ENCODE measurements at regions not wholly inside any gene's neighbourhood (a gene's known extent, or its start where the extent isn't known, plus 50 kb on each side); places are given as distances from the start of the nearest gene placed in this dataset.
A peak's percentile ranks its signal among the peaks of the same experiment; 100 is the strongest.

GRCh38 chr1:228922722-228923376 lies 187.6 kb downstream of the RHOU start:
- H3K27ac ChIP-seq = no peak overlapping the region
- DNase-seq (no peak), ATAC-seq (no peak)
- H3K4me1 ChIP-seq = peaks cover 16% of the 10 kb centered on the region
- TF ChIP-seq CTCF (IDR thresholded peaks at IDR 0.05) = no peak
- H3K36me3 ChIP-seq = no peaks in the 10 kb centered on the region
- intact Hi-C loops (cut with DNase I) = no loop called here
- H3K27me3 ChIP-seq = no peaks in the 10 kb centered on the region
- H3K4me3 ChIP-seq = no peak overlapping the region
- H3K9me3 ChIP-seq = no peaks in the 10 kb centered on the region

GRCh38 chr1:228923973-228924686 lies 188.9 kb downstream of the RHOU start:
- H3K9me3 ChIP-seq = no peaks in the 10 kb centered on the region
- no peak for DNase-seq
- no peaks in the 10 kb centered on the region for H3K36me3 ChIP-seq
- ATAC-seq = no peak
- no peaks in the 10 kb centered on the region for H3K27me3 ChIP-seq
- H3K4me3 ChIP-seq = no peak overlapping the region
- intact Hi-C loops (cut with DNase I) = no loop called here
- TF ChIP-seq CTCF (IDR thresholded peaks at IDR 0.05) = no peak
- H3K4me1 ChIP-seq = peaks cover 16% of the 10 kb centered on the region
- H3K27ac ChIP-seq = no peak overlapping the region

- Histone ChIP-seq H3K27me3 (no peaks in the 10 kb centered on the region), H3K4me3 (no peak overlapping the region), H3K9me3 (no peaks in the 10 kb centered on the region), H3K27ac (no peak overlapping the region), H3K36me3 (no peaks in the 10 kb centered on the region), H3K4me1 (peaks cover 9% of the 10 kb centered on the region)
- TF ChIP-seq CTCF (IDR thresholded peaks at IDR 0.05) = no peak
- DNase-seq (no peak), ATAC-seq (no peak)
- intact Hi-C loops (cut with DNase I) = no loop called here
These were observed 190.4 kb downstream of the RHOU start for GRCh38 chr1:228925691-228926090.

- Histone ChIP-seq H3K27ac (no peak overlapping the region), H3K4me1 (peaks cover 4% of the 10 kb centered on the region), H3K4me3 (no peak overlapping the region), H3K27me3 (no peaks in the 10 kb centered on the region), H3K36me3 (no peaks in the 10 kb centered on the region), H3K9me3 (no peaks in the 10 kb centered on the region)
- ATAC-seq (no peak), DNase-seq (no peak)
- no peak for TF ChIP-seq CTCF (IDR thresholded peaks at IDR 0.05)
- intact Hi-C loops (cut with DNase I) = no loop called here
These were observed 192.1 kb downstream of the RHOU start for GRCh38 chr1:228927421-228927820.

- Histone ChIP-seq H3K36me3 (no peaks in the 10 kb centered on the region), H3K27me3 (no peaks in the 10 kb centered on the region), H3K9me3 (no peaks in the 10 kb centered on the region), H3K4me1 (no peaks in the 10 kb centered on the region), H3K4me3 (no peak overlapping the region), H3K27ac (no peak overlapping the region)
- ATAC-seq (peak; percentile 26), DNase-seq (no peak)
- TF ChIP-seq CTCF (IDR thresholded peaks at IDR 0.05) = no peak
- intact Hi-C loops (cut with DNase I) = no loop called here
These were observed 192.9 kb downstream of the RHOU start for GRCh38 chr1:228927946-228928898.

Data from upper lobe of right lung (tissue), 1 donor.